ENCODE measurements at regions not wholly inside any gene's neighbourhood (a gene's known extent, or its start where the extent isn't known, plus 50 kb on each side); places are given as distances from the start of the nearest gene placed in this dataset.

GRCh38 chr1:4324525-4324924, 329.9 kb upstream of the AJAP1 start:
- in situ Hi-C loops (cut with MboI; ENCODE audit: low sequenced_read_pairs), result no loop called here
- Histone ChIP-seq H4K5ac (ENCODE audit: low read depth, low read length) (no peak overlapping the region), H3K36me3 (ENCODE audit: control insufficient read depth, insufficient read depth, low read length) (no peaks in the 10 kb centered on the region), H3K4me3 (ENCODE audit: insufficient read depth, low read depth, low read length) (no peak overlapping the region), H2BK20ac (ENCODE audit: low read depth, low read length) (no peak overlapping the region), H2BK5ac (ENCODE audit: low read depth, low read length, poor library complexity, severe bottlenecking) (no peak overlapping the region), H3K9me3 (ENCODE audit: control insufficient read depth, insufficient read depth, low read length) (peaks cover 55% of the 10 kb centered on the region), H3K9me1 (ENCODE audit: insufficient read depth, low read length) (no peaks in the 10 kb centered on the region), H4K8ac (ENCODE audit: low read depth in 2 of 2, low read length in 2 of 2) (no peak overlapping the region), H2BK120ac (ENCODE audit: low read depth, low read length) (no peak overlapping the region), H3K23ac (ENCODE audit: low read depth, low read length) (no peak overlapping the region), H2AK9ac (replicated peaks; ENCODE audit: low read depth, low read length, poor library complexity) (no peak overlapping the region), H2AFZ (replicated peaks; ENCODE audit: low read length, poor library complexity) (no peak overlapping the region), H2BK15ac (ENCODE audit: low read depth, low read length) (no peak overlapping the region), H3K4ac (ENCODE audit: low read depth, low read length) (no peak overlapping the region), H3K14ac (replicated peaks; ENCODE audit: low read depth, low read length) (no peak overlapping the region), H3K56ac (ENCODE audit: extremely low read depth, insufficient read depth, low read length) (no peak overlapping the region), H2AK5ac (ENCODE audit: low read depth, low read length) (no peak overlapping the region), H3K18ac (ENCODE audit: low read depth, low read length) (no peak overlapping the region), H4K20me1 (ENCODE audit: insufficient read depth, low read length) (no peaks in the 10 kb centered on the region), H3K27ac (ENCODE audit: insufficient read depth, low read length) (no peak overlapping the region), H3K4me1 (ENCODE audit: control insufficient read depth, insufficient read depth, low read length) (no peaks in the 10 kb centered on the region), H3K27me3 (ENCODE audit: control insufficient read depth, insufficient read depth, low read length) (no peaks in the 10 kb centered on the region), H3K9ac (ENCODE audit: low read depth, low read length) (no peak overlapping the region), H3K4me2 (ENCODE audit: low read depth, low read length) (no peak overlapping the region), H3K79me1 (ENCODE audit: low read depth in 1 of 2, low read length in 2 of 2) (no peaks in the 10 kb centered on the region), H4K91ac (ENCODE audit: insufficient read depth, low read depth, low read length) (no peak overlapping the region)
- no peak for TF ChIP-seq FOS (IDR thresholded peaks at IDR 0.05; ENCODE audit: low read depth, low read length)
- no peak for TF ChIP-seq ELK1 (IDR thresholded peaks at IDR 0.05; ENCODE audit: borderline replicate concordance, low read depth, low read length)
- no peak for TF ChIP-seq CTCF (conservative IDR thresholded peaks at IDR 0.05; ENCODE audit: low read depth, low read length)
- no peak for TF ChIP-seq RFX5 (IDR thresholded peaks at IDR 0.05; ENCODE audit: low read depth, low read length)
- no peak for TF ChIP-seq CEBPB (IDR thresholded peaks at IDR 0.05; ENCODE audit: low read depth, low read length)
- TF ChIP-seq BHLHE40 (IDR thresholded peaks at IDR 0.05; ENCODE audit: low read depth, low read length), result no peak
- no peak for TF ChIP-seq RCOR1 (IDR thresholded peaks at IDR 0.05; ENCODE audit: insufficient replicate concordance, low read length)
- TF ChIP-seq USF2 (IDR thresholded peaks at IDR 0.05; ENCODE audit: low read depth, low read length), result no peak
- TF ChIP-seq RAD21 (IDR thresholded peaks at IDR 0.05; ENCODE audit: low read length), result no peak
- no peak for TF ChIP-seq NFE2L2 (IDR thresholded peaks at IDR 0.05; ENCODE audit: low read depth, low read length)
- no peak for TF ChIP-seq POLR2A (IDR thresholded peaks at IDR 0.05; ENCODE audit: low read depth, low read length)
- TF ChIP-seq CHD1 (IDR thresholded peaks at IDR 0.05; ENCODE audit: low read depth, low read length), result no peak
- no peak for TF ChIP-seq MAZ (IDR thresholded peaks at IDR 0.05; ENCODE audit: borderline replicate concordance, low read depth, low read length)
- no peak for TF ChIP-seq MAFK (IDR thresholded peaks at IDR 0.05; ENCODE audit: low read depth, low read length)
- intact Hi-C loops (cut with micrococcal nuclease), result no loop called here
- ATAC-seq (ENCODE audit: low read depth) (no peak), DNase-seq (no peak)
- CTCF ChIA-PET, result no interaction called here
- no TSS peak for BruUV-seq (replicated peaks)
- POLR2A ChIA-PET (ENCODE audit: unreplicated experiment), result no interaction called here
- 0% methylated on average over 1 of the region's 9 CpGs; no CpG with 5 or more reads in 1 of the 2 experiments for WGBS, 2 experiments (ENCODE audit: extremely low coverage in 2 of 2, insufficient read length in 1 of 2)
- dilution Hi-C loops (cut with HindIII; ENCODE audit: low sequenced_read_pairs, unreplicated experiment), result no loop called here
